Loucy (cell line): ENCODE measurements at regions not wholly inside any gene's neighbourhood (a gene's known extent, or its start where the extent isn't known, plus 50 kb on each side); places are given as distances from the start of the nearest gene placed in this dataset.
"Not testable (repeated sequence)": the region's sequence is repeated elsewhere in the genome, so short reads cannot be mapped to it uniquely, and the experiment has no call there.

Experiments
- CTCF ChIP-seq: fragments of 200-600 bp; sonication (generic); conservative IDR thresholded peaks from 2 replicates; pipeline ENCODE4 v1.5.1; 2014; ENCODE audit warnings: mild to moderate bottlenecking, antibody characterized with exemption, low read length
- EZH2phosphoT487 ChIP-seq: fragments of 200-600 bp; IDR thresholded peaks from 2 replicates; pipeline ENCODE4 v1.6.1; 2018; ENCODE audit warnings: antibody characterized with exemption, mild to moderate bottlenecking, moderate library complexity, borderline replicate concordance

DNA sequence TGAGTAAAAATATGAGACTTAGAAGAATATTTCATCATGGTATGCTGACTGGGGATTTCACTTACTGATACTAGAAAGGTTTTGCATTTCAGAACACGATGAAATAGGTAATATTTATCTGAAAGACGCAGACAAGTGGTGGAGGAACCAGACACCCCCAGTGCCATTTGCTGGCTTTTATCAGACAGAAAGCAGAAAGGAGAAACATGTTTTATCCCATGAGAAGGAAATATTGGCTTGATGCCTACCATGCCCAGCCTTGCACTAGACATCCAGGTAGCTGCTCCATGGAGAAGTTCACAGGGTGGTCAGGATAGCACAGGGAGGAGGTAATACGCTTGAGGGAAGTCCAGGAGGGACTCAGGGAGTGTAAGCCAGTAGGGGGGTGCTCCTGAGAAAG, 258.9 kb upstream of the PLGLB2 start:
- TF ChIP-seq CTCF, EZH2phosphoT487: not testable (repeated sequence)
